Neural progenitor cell (in vitro differentiated cells): ENCODE measurements at regions not wholly inside any gene's neighbourhood (a gene's known extent, or its start where the extent isn't known, plus 50 kb on each side); places are given as distances from the start of the nearest gene placed in this dataset.

ENCODE experiments used
- DNase-seq: peaks from one replicate; pipeline ENCODE4 v3.0.0-alpha.2; 2016; ENCODE audit warnings: low spot score
- H2AFZ ChIP-seq: fragments of 200-600 bp; sonication (generic); replicated peaks from 2 replicates; pipeline ENCODE4 v1.6.1; 2016; ENCODE audit warnings: antibody characterized with exemption
- H3F3A ChIP-seq: fragments of 200-600 bp; sonication (generic); 2 replicates; pipeline ENCODE4 v1.6.1; 2016; ENCODE audit warnings: antibody characterized with exemption, low read depth
- H3K27ac ChIP-seq: fragments of 200-600 bp; sonication (generic); 2 replicates; pipeline ENCODE4 v1.5.1; 2016; ENCODE audit warnings: mild to moderate bottlenecking
- H3K27me3 ChIP-seq: fragments of 200-600 bp; sonication (generic); 2 replicates; pipeline ENCODE4 v1.6.1; 2016; ENCODE audit warnings: mild to moderate bottlenecking, moderate library complexity
- H3K36me3 ChIP-seq: fragments of 200-600 bp; sonication (generic); 2 replicates; pipeline ENCODE4 v1.5.1; 2016
- H3K4me1 ChIP-seq: fragments of 200-600 bp; sonication (generic); 2 replicates; pipeline ENCODE4 v1.6.1; 2016; ENCODE audit warnings: mixed run types
- H3K4me2 ChIP-seq: fragments of 200-600 bp; sonication (generic); 2 replicates; pipeline ENCODE4 v1.6.1; 2016
- H3K4me3 ChIP-seq: fragments of 200-600 bp; sonication (generic); 2 replicates; pipeline ENCODE4 v1.5.1; 2016
- H3K79me2 ChIP-seq: fragments of 200-600 bp; sonication (generic); 2 replicates; pipeline ENCODE4 v1.6.1; 2016; ENCODE audit warnings: low read depth
- H3K9ac ChIP-seq: fragments of 200-600 bp; sonication (generic); 2 replicates; pipeline ENCODE4 v1.6.1; 2016
- H3K9me3 ChIP-seq: fragments of 200-600 bp; sonication (generic); 2 replicates; pipeline ENCODE4 v1.5.1; 2016; ENCODE audit warnings: low read depth
- H4K20me1 ChIP-seq: fragments of 200-600 bp; sonication (generic); 2 replicates; pipeline ENCODE4 v1.6.1; 2016; ENCODE audit warnings: low read depth
- H3K27ac Mint-ChIP-seq: 3 replicates; pipeline ENCODE4 v1.8.0; 2021; ENCODE audit warnings: mixed read lengths
- H3K27me3 Mint-ChIP-seq: 2 replicates; pipeline ENCODE4 v1.8.0; 2022; ENCODE audit warnings: low read depth, mild to moderate bottlenecking, inconsistent platforms, moderate library complexity, mixed read lengths; ENCODE audit not compliant: insufficient read depth
- H3K36me3 Mint-ChIP-seq: 3 replicates; pipeline ENCODE4 v1.8.0; 2021; ENCODE audit warnings: mixed read lengths
- H3K4me1 Mint-ChIP-seq: 3 replicates; pipeline ENCODE4 v1.8.0; 2021; ENCODE audit warnings: mixed read lengths
- H3K4me3 Mint-ChIP-seq: 3 replicates; pipeline ENCODE4 v1.8.0; 2021; ENCODE audit warnings: mild to moderate bottlenecking, moderate library complexity, mixed read lengths
- H3K9me3 Mint-ChIP-seq: 3 replicates; pipeline ENCODE4 v1.8.0; 2020; ENCODE audit warnings: mixed read lengths
- CTCF ChIP-seq: fragments of 200-600 bp; sonication (generic); IDR thresholded peaks from 2 replicates; pipeline ENCODE4 v1.5.1; 2017; ENCODE audit warnings: antibody characterized with exemption, mild to moderate bottlenecking
- EZH2 ChIP-seq: fragments of 200-600 bp; sonication (generic); IDR thresholded peaks from 2 replicates; pipeline ENCODE4 v1.6.1; 2017; ENCODE audit warnings: antibody characterized with exemption, mild to moderate bottlenecking, moderate library complexity
- EZH2phosphoT487 ChIP-seq: fragments of 200-600 bp; sonication (generic); IDR thresholded peaks from 2 replicates; pipeline ENCODE4 v1.6.1; 2017; ENCODE audit warnings: antibody characterized with exemption

GRCh38 chr2:64854773-64855237, 134.4 kb upstream of the SLC1A4 start:
- Histone ChIP-seq H3K9me3 (no peaks in the 10 kb centered on the region), H3K79me2 (no peaks in the 10 kb centered on the region), H3K27me3 (peaks cover 28% of the 10 kb centered on the region), H3K4me1 (peaks cover 37% of the 10 kb centered on the region), H3K4me3 (no peak overlapping the region), H4K20me1 (no peaks in the 10 kb centered on the region), H3K36me3 (no peaks in the 10 kb centered on the region), H3K9ac (no peak overlapping the region), H2AFZ (no peak overlapping the region), H3K4me2 (no peak overlapping the region), H3K27ac (no peak overlapping the region), H3F3A (peaks cover 26% of the 10 kb centered on the region)
- H3K27ac Mint-ChIP-seq, result no peak overlapping the region
- peaks cover 35% of the 10 kb centered on the region for H3K4me1 Mint-ChIP-seq
- H3K36me3 Mint-ChIP-seq, result no peaks in the 10 kb centered on the region
- H3K4me3 Mint-ChIP-seq, result no peak overlapping the region
- no peak for DNase-seq
- peaks cover 3% of the 10 kb centered on the region for H3K9me3 Mint-ChIP-seq
- TF ChIP-seq EZH2 (no peak), EZH2phosphoT487 (no peak), CTCF (no peak)
- peaks cover 6% of the 10 kb centered on the region for H3K27me3 Mint-ChIP-seq

- no peak overlapping the region for H3K4me3 ChIP-seq
- peaks cover 37% of the 10 kb centered on the region for H3K27me3 ChIP-seq
- H3K36me3 ChIP-seq, result no peaks in the 10 kb centered on the region
- no peak overlapping the region for H3K9ac ChIP-seq
- H3K79me2 ChIP-seq, result no peaks in the 10 kb centered on the region
- Mint-ChIP-seq H3K36me3 (no peaks in the 10 kb centered on the region), H3K9me3 (peaks cover 3% of the 10 kb centered on the region), H3K4me3 (no peak overlapping the region), H3K4me1 (peaks cover 31% of the 10 kb centered on the region), H3K27ac (peak overlapping the region; percentile 95), H3K27me3 (peaks cover 4% of the 10 kb centered on the region)
- H2AFZ ChIP-seq, result peak overlapping the region; percentile 14
- H3K27ac ChIP-seq, result no peak overlapping the region
- H4K20me1 ChIP-seq, result no peaks in the 10 kb centered on the region
- peak; percentile 39 for DNase-seq
- no peak for TF ChIP-seq CTCF
- TF ChIP-seq EZH2, result no peak
- no peak for TF ChIP-seq EZH2phosphoT487
- peaks cover 39% of the 10 kb centered on the region for H3K4me1 ChIP-seq
- H3K4me2 ChIP-seq, result peak overlapping the region; percentile 33
- peaks cover 42% of the 10 kb centered on the region for H3F3A ChIP-seq
- no peaks in the 10 kb centered on the region for H3K9me3 ChIP-seq
Measured at GRCh38 chr2:64857581-64858471, 131.4 kb upstream of the SLC1A4 start.

- H2AFZ ChIP-seq, result peak overlapping the region; percentile 14
- no peak overlapping the region for H3K27ac ChIP-seq
- peaks cover 27% of the 10 kb centered on the region for H3K4me1 Mint-ChIP-seq
- no peaks in the 10 kb centered on the region for H3K36me3 Mint-ChIP-seq
- H3K27me3 ChIP-seq, result peaks cover 37% of the 10 kb centered on the region
- peaks cover 3% of the 10 kb centered on the region for H3K9me3 Mint-ChIP-seq
- peaks cover 36% of the 10 kb centered on the region for H3K4me1 ChIP-seq
- no peak for DNase-seq
- H3K9ac ChIP-seq, result no peak overlapping the region
- peaks cover 42% of the 10 kb centered on the region for H3F3A ChIP-seq
- H3K9me3 ChIP-seq, result no peaks in the 10 kb centered on the region
- H3K36me3 ChIP-seq, result no peaks in the 10 kb centered on the region
- peak overlapping the region; percentile 91 for H3K4me2 ChIP-seq
- H4K20me1 ChIP-seq, result no peaks in the 10 kb centered on the region
- H3K27me3 Mint-ChIP-seq, result peaks cover 4% of the 10 kb centered on the region
- TF ChIP-seq EZH2phosphoT487 (no peak), EZH2 (peak; percentile 0), CTCF (no peak)
- H3K79me2 ChIP-seq, result no peaks in the 10 kb centered on the region
- H3K27ac Mint-ChIP-seq, result peak overlapping the region; percentile 67
- H3K4me3 ChIP-seq, result peak overlapping the region; percentile 47
- H3K4me3 Mint-ChIP-seq, result peak overlapping the region; percentile 62
Measured at GRCh38 chr2:64858541-64859311, 130.5 kb upstream of the SLC1A4 start.
